ENCODE measurements at regions not wholly inside any gene's neighbourhood (a gene's known extent, or its start where the extent isn't known, plus 50 kb on each side); places are given as distances from the start of the nearest gene placed in this dataset.

- DNase-seq (ENCODE audit: low read depth in 2 of 2), result no peak
Measured at GRCh38 chr14:98274596-98274995, 997.4 kb downstream of the BCL11B start.

GRCh38 chr14:98278800-98279199 lies 993.2 kb downstream of the BCL11B start:
- DNase-seq (ENCODE audit: low read depth in 2 of 2), result no peak

DNA sequence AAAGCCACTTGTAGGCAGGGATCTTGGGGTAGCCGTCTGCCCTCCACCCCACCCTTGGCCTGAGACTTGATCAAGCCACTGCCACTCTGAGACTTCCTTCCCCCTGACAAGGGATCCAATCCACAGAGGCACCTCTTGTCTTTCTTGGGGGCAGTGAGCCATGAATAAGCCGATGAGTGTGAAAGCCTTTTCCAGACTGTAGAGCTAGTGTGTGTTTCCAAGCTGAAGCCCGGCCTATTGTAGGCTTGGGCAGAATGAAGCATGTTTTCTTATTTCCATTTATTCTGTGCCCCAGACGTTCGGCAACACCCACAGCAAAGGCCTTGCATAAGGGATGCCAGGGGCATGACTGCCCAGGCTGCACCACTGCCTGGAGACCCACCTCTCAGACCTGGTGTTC lies 991.6 kb downstream of the BCL11B start:
- DNase-seq (ENCODE audit: low read depth in 2 of 2), result no peak

DNA sequence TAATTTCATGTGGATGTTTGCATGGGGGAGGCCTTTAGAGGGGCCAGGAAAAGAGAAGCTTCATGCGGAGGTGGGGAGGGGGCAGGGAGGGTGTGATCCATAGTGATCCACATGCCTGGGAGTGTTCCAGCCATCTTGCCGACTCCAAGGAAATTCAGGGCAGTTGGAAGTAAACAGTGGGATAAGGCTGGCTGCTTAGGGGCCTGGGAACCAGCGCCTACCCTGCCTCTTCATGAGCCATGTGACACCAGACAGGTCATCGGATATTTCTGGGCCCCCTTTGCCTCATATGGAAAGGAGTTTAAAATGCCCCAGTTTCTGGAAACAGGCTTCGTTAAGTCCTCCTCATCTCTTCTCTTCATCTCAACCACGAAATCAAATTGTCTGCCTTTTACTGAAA lies 983.2 kb downstream of the BCL11B start:
- DNase-seq (ENCODE audit: low read depth in 2 of 2), result no peak

GRCh38 chr14:98290596-98290995 lies 981.4 kb downstream of the BCL11B start:
- DNase-seq (ENCODE audit: low read depth in 2 of 2), result peak in 1 of 2 donors; percentile 1

- no peak for DNase-seq (ENCODE audit: low read depth in 2 of 2)
Measured at GRCh38 chr14:98292191-98292590, 979.8 kb downstream of the BCL11B start.

DNA sequence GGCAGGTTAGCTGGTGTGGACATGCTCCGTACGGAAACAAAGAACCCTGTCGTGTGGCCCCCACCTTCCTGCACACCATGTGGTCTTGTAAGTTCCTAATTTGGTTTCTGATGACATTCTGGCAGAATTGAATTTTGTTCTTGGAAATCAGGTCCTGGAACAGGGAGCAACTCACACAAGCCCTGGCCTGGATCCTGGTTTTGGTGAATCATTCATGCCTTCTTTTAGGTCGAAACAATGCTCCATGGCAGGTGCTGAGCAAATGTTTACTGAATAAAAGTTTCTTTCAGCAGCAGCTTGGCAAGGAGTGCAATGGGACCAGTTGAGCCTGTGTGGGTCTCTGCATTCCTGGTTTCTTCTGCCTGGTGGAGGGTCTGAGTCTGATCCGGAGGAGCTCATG lies 978.4 kb downstream of the BCL11B start:
- no peak for DNase-seq (ENCODE audit: low read depth in 2 of 2)

- DNase-seq (ENCODE audit: low read depth in 2 of 2), result no peak
Measured at GRCh38 chr14:98296895-98297294, 975.1 kb downstream of the BCL11B start.

- DNase-seq (ENCODE audit: low read depth in 2 of 2), result no peak
Measured at GRCh38 chr14:98297567-98297966, 974.4 kb downstream of the BCL11B start.

GRCh38 chr14:98298481-98299244 lies 973.3 kb downstream of the BCL11B start:
- DNase-seq (ENCODE audit: low read depth in 2 of 2), result no peak

- DNase-seq (ENCODE audit: low read depth in 2 of 2), result no peak
Measured at GRCh38 chr14:98301681-98302080, 970.3 kb downstream of the BCL11B start.

GRCh38 chr14:98304574-98304973 lies 967.4 kb downstream of the BCL11B start:
- DNase-seq (ENCODE audit: low read depth in 2 of 2), result no peak

DNA sequence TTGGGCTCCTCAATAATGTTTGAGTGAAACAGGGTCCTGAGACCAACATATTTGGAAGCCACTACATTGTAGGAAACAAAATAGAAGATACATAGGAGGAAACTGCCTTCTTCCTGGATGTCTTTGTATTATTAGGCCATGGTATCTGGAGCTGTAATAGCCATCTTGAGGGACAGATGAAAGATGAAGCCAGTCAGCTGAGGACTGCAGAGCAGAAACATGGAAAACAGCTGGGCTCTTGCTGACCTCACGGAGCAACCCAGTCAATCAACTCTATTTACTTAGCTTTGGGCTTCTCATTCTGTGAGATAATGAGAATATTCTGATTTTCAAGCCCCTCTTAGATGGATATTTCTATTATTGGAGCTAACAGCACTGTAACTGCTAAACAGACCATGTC lies 962.4 kb downstream of the BCL11B start:
- no peak for DNase-seq (ENCODE audit: low read depth in 2 of 2)

- no peak for DNase-seq (ENCODE audit: low read depth in 2 of 2)
Measured at GRCh38 chr14:98312006-98312405, 960.0 kb downstream of the BCL11B start.

- no peak for DNase-seq (ENCODE audit: low read depth in 2 of 2)
Measured at GRCh38 chr14:98321841-98322240, 950.2 kb downstream of the BCL11B start.

DNA sequence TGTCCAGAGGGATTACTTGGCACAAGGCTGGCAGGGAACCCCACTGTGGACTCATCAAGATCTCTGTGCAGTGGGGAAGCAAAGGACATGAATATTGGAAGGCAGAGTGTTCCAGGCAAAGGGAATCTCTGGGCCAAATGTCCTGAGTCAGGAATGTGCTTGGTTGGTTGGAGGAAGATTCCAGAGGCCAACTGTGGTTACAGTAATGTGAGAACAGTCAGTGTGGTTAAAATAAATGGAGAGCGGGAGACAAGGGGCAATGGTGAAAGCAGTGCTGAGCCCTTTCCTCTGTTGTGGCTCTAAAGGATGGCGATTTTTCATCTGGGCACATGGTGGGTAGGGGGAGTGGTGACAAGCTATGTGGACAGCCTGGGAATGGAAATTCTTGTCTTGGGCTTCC lies 948.2 kb downstream of the BCL11B start:
- DNase-seq (ENCODE audit: low read depth in 2 of 2), result no peak

- DNase-seq (ENCODE audit: low read depth in 2 of 2), result no peak
Measured at GRCh38 chr14:98325761-98326160, 946.2 kb downstream of the BCL11B start.

DNA sequence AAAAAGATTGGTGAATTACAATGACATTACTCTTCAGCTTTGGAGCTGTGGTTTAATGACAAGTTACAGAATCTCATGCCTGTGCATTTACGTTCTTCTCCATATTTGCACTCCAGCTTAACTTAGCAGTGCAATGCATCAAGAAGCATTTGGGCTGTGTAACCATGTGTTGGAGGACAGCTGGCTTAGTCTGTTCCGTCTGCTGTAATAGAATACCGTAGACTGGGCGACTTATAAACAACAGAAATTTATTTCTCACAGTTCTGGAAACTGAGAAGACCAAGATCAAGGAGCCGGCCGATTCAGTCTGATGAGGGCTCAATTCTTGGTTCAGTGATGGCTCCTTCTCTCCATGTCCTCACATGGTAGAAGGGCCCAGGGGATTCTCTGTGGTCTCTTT lies 943.5 kb downstream of the BCL11B start:
- no peak for DNase-seq (ENCODE audit: low read depth in 2 of 2)

- DNase-seq (ENCODE audit: low read depth in 2 of 2), result no peak
Measured at GRCh38 chr14:98334186-98334585, 937.8 kb downstream of the BCL11B start.

GRCh38 chr14:98341211-98341610 lies 930.8 kb downstream of the BCL11B start:
- DNase-seq (ENCODE audit: low read depth in 2 of 2), result no peak

GRCh38 chr14:98345161-98345560 lies 926.8 kb downstream of the BCL11B start:
- no peak for DNase-seq (ENCODE audit: low read depth in 2 of 2)

DNA sequence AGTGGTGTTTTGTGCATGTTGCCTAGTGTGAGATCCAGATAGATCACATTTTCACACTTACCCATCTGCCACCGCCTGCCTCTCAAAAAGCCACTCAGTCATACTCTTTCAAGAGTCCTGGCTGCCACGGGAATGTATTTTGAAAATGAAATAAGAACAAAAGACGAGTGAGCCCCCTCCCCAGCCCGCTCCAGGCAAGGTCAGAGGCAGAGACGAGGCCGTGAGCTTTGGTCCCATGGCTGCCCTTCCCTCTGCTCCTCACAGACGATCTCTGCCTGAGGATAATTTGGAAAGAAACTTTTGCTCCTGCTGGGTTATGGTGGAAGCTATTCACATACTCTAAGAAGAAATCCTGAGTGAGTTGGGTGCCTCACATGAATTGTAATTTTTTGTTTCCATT lies 924.3 kb downstream of the BCL11B start:
- no peak for DNase-seq (ENCODE audit: low read depth in 2 of 2)

GRCh38 chr14:98348505-98348904 lies 923.5 kb downstream of the BCL11B start:
- DNase-seq (ENCODE audit: low read depth in 2 of 2), result no peak

GRCh38 chr14:98350213-98350612 lies 921.8 kb downstream of the BCL11B start:
- no peak for DNase-seq (ENCODE audit: low read depth in 2 of 2)

All from activated CD4-positive, alpha-beta T cell treated with anti-CD3 and anti-CD28 coated beads for 24 hours (primary cell).